ENCODE measurements at regions not wholly inside any gene's neighbourhood (a gene's known extent, or its start where the extent isn't known, plus 50 kb on each side); places are given as distances from the start of the nearest gene placed in this dataset.

- no peak overlapping the region for H3K9ac ChIP-seq (ENCODE audit: low read length)
- no peak overlapping the region for H2AFZ ChIP-seq (ENCODE audit: low read depth, low read length, poor library complexity, severe bottlenecking)
- H3K9me3 ChIP-seq (ENCODE audit: control insufficient read depth in 1 of 2, insufficient read depth in 1 of 2, low read depth in 1 of 2, low read length in 2 of 2): no peaks in the 10 kb centered on the region
- H3K27me3 ChIP-seq (ENCODE audit: insufficient read depth, low read length): peaks cover 35% of the 10 kb centered on the region
- ChIA-PET CTCF (no interaction called here), POLR2A (no interaction called here), RAD21 (ENCODE audit: low non-redundant PET in 1 of 2, low total read pairs in 2 of 2, uncharacterized antibody in 2 of 2, unreplicated experiment in 2 of 2) (no interaction called here)
- DNase-seq (ENCODE audit: low read depth, low spot score) (no peak), ATAC-seq (no peak)
- H4K20me1 ChIP-seq (ENCODE audit: insufficient read depth): no peaks in the 10 kb centered on the region
- H3K27ac ChIP-seq (ENCODE audit: low read depth, low read length): no peak overlapping the region
- no peaks in the 10 kb centered on the region for H3K36me3 ChIP-seq (ENCODE audit: control insufficient read depth in 1 of 2, insufficient read depth in 2 of 2, low read length in 2 of 2)
- no TSS peak for BruUV-seq (replicated peaks)
- intact Hi-C loops (cut with micrococcal nuclease): no loop called here
- no peak overlapping the region for H3K4me2 ChIP-seq (ENCODE audit: low read length)
- TF ChIP-seq TCF7L2 (IDR thresholded peaks at IDR 0.05; ENCODE audit: borderline replicate concordance, extremely low read depth, insufficient read depth, insufficient read length) (no peak), EZH2phosphoT487 (IDR thresholded peaks at IDR 0.05; ENCODE audit: borderline replicate concordance) (no peak), ZNF274 (IDR thresholded peaks at IDR 0.05; ENCODE audit: low read depth, low read length) (no peak), MAX (IDR thresholded peaks at IDR 0.05) (no peak), JUND (IDR thresholded peaks at IDR 0.05) (no peak), YY1 (IDR thresholded peaks at IDR 0.05; ENCODE audit: extremely low read depth, insufficient replicate concordance, low read depth, low read length) (no peak), ELF1 (IDR thresholded peaks at IDR 0.05; ENCODE audit: borderline replicate concordance, low read depth) (no peak), CEBPB (IDR thresholded peaks at IDR 0.05; ENCODE audit: low read depth) (no peak)
- TF ChIP-seq, protein P1, sequence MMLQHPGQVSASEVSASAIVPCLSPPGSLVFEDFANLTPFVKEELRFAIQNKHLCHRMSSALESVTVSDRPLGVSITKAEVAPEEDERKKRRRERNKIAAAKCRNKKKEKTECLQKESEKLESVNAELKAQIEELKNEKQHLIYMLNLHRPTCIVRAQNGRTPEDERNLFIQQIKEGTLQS (IDR thresholded peaks at IDR 0.05): no peak
- no peak overlapping the region for H3K4me3 ChIP-seq (replicated peaks in 1 of 2; ENCODE audit: low read depth in 1 of 2, low read length in 2 of 2)
- H3K9me2 ChIP-seq (ENCODE audit: insufficient read depth): no peaks in the 10 kb centered on the region
- no peaks in the 10 kb centered on the region for H3K79me2 ChIP-seq (ENCODE audit: insufficient read depth, low read length)
- H3K4me1 ChIP-seq (ENCODE audit: control insufficient read depth in 1 of 2, insufficient read depth in 2 of 2, low read length in 2 of 2): no peaks in the 10 kb centered on the region
Observed at GRCh38 chr12:111201036-111201435, 167.9 kb downstream of the PHETA1 start.

DNA sequence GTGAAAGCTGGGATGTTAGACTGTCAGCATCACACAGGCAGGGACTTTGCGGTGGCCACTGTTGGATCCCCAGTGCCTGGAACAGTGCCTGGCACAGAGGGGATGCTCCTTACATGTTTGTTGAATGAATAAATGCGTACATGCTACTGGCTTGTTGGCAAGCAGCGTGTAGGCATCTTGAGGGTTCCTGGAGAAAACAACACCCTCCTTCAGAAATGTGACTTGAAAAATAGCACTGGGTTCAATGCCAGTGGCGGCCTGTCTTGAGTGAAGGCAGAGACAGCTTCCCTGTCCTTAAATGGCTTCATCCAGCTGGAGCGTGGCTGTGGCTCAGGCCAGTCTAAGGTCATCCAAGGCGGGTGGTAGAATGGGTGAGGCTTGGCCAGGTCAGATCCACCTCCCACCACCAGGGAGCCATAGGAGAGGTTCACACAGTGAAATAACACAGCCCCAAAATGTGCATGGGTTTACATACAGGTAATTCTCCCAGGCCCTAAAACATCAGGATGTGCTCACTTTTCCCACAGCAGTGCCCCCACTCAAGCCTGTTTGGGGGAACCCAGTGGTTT, 171.4 kb downstream of the PHETA1 start:
- intact Hi-C loops (cut with micrococcal nuclease): no loop called here
- no TSS peak for BruUV-seq (replicated peaks)
- DNase-seq (ENCODE audit: low read depth, low spot score): no peak
- ATAC-seq: peak; percentile 76
- no peak overlapping the region for H3K27ac ChIP-seq (ENCODE audit: low read depth, low read length)
- no peaks in the 10 kb centered on the region for H4K20me1 ChIP-seq (ENCODE audit: insufficient read depth)
- H3K4me2 ChIP-seq (ENCODE audit: low read length): no peak overlapping the region
- H3K4me1 ChIP-seq (ENCODE audit: control insufficient read depth in 1 of 2, insufficient read depth in 2 of 2, low read length in 2 of 2): no peaks in the 10 kb centered on the region
- H3K4me3 ChIP-seq (replicated peaks in 1 of 2; ENCODE audit: low read depth in 1 of 2, low read length in 2 of 2): no peak overlapping the region
- H3K36me3 ChIP-seq (ENCODE audit: control insufficient read depth in 1 of 2, insufficient read depth in 2 of 2, low read length in 2 of 2): no peaks in the 10 kb centered on the region
- H3K9me2 ChIP-seq (ENCODE audit: insufficient read depth): no peaks in the 10 kb centered on the region
- no peak overlapping the region for H2AFZ ChIP-seq (ENCODE audit: low read depth, low read length, poor library complexity, severe bottlenecking)
- TF ChIP-seq, protein P1 (IDR thresholded peaks at IDR 0.05): no peak
- no peak for TF ChIP-seq EZH2 (IDR thresholded peaks at IDR 0.05)
- TF ChIP-seq SP1 (IDR thresholded peaks at IDR 0.05; ENCODE audit: low read depth): no peak
- no peak for TF ChIP-seq ZFX (IDR thresholded peaks at IDR 0.05)
- no peak for TF ChIP-seq EZH2phosphoT487 (IDR thresholded peaks at IDR 0.05; ENCODE audit: borderline replicate concordance)
- no peaks in the 10 kb centered on the region for H3K79me2 ChIP-seq (ENCODE audit: insufficient read depth, low read length)
- H3K27me3 ChIP-seq (ENCODE audit: insufficient read depth, low read length): peaks cover 49% of the 10 kb centered on the region; the same call in 1 of the 2 replicates
- POLR2A ChIA-PET: no interaction called here
- no peaks in the 10 kb centered on the region for H3K9me3 ChIP-seq (ENCODE audit: control insufficient read depth in 1 of 2, insufficient read depth in 1 of 2, low read depth in 1 of 2, low read length in 2 of 2)
- H3K9ac ChIP-seq (ENCODE audit: low read length): no peak overlapping the region
- RAD21 ChIA-PET (ENCODE audit: low non-redundant PET in 1 of 2, low total read pairs in 2 of 2, uncharacterized antibody in 2 of 2, unreplicated experiment in 2 of 2): no interaction called here
- CTCF ChIA-PET: no interaction called here
